GM12892 (cell line): ENCODE measurements at regions not wholly inside any gene's neighbourhood (a gene's known extent, or its start where the extent isn't known, plus 50 kb on each side); places are given as distances from the start of the nearest gene placed in this dataset.
A peak's percentile ranks its signal among the peaks of the same experiment; 100 is the strongest.

ENCODE experiments used
- DNase-seq: peaks from one replicate; pipeline ENCODE4 v3.0.0; 2011; ENCODE audit not compliant: insufficient read length
- FAIRE-seq: peaks from 2 replicates; lab custom pipeline; 2011; peaks lifted over from hg19 to GRCh38; lab: Jason Lieb, UNC
- POLR2A ChIP-seq: IDR thresholded peaks from 2 replicates; pipeline ENCODE4 v1.6.1; 2011; ENCODE audit warnings: low read depth, low read length, control low read depth
- POLR2AphosphoS5 ChIP-seq: IDR thresholded peaks from 2 replicates; pipeline ENCODE4 v1.6.1; 2011; ENCODE audit warnings: low read depth, low read length, control low read depth
- TAF1 ChIP-seq: IDR thresholded peaks from 2 replicates; pipeline ENCODE4 v1.6.1; 2011; ENCODE audit warnings: low read depth, mild to moderate bottlenecking, control low read depth, low read length, borderline replicate concordance

GRCh38 chr2:177030451-177031105, 182.0 kb upstream of the HNRNPA3 start:
- TF ChIP-seq POLR2A (no peak), POLR2AphosphoS5 (no peak), TAF1 (no peak)
- FAIRE-seq: no peak
- no peak for DNase-seq

- TF ChIP-seq POLR2AphosphoS5 (no peak), TAF1 (no peak), POLR2A (no peak)
- FAIRE-seq: peak; percentile 33
- no peak for DNase-seq
Measured at GRCh38 chr2:177031438-177032180, 181.0 kb upstream of the HNRNPA3 start.

- no peak for FAIRE-seq
- DNase-seq: no peak
- no peak for TF ChIP-seq POLR2A
- TF ChIP-seq TAF1: no peak
- TF ChIP-seq POLR2AphosphoS5: no peak
Measured at GRCh38 chr2:177036747-177037146, 175.8 kb upstream of the HNRNPA3 start.

- TF ChIP-seq POLR2A (no peak), POLR2AphosphoS5 (no peak), TAF1 (no peak)
- DNase-seq: no peak
- FAIRE-seq: no peak
Measured at GRCh38 chr2:177037569-177037968, 175.0 kb upstream of the HNRNPA3 start.

GRCh38 chr2:177038787-177039484, 173.7 kb upstream of the HNRNPA3 start:
- no peak for FAIRE-seq
- TF ChIP-seq POLR2AphosphoS5 (no peak), POLR2A (no peak), TAF1 (no peak)
- no peak for DNase-seq

GRCh38 chr2:177042311-177042710, 170.3 kb upstream of the HNRNPA3 start:
- FAIRE-seq: no peak
- TF ChIP-seq POLR2A (no peak), TAF1 (no peak)
- no peak for DNase-seq

GRCh38 chr2:177044671-177045070, 167.9 kb upstream of the HNRNPA3 start:
- no peak for FAIRE-seq

DNA sequence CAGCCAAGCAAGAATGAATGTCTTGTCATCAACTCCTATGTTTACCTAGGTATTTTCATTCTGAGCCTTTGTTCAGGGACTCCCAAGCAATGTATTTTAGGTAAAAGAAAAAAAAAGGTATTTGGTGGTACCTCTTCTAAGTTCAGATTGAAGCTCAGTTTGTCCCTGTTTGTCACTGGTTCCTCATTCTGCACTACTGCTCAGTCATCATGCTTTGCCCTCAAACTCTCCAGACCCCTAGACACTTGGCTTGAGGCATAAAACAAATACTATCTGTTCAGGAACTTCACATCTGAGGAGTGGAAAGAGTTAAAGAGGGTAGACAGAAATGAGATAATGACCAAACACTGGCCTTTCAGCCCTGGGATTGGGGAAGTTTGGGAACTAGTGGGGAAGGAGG, 163.6 kb upstream of the HNRNPA3 start:
- no peak for FAIRE-seq
- no peak for DNase-seq
- TF ChIP-seq POLR2A: no peak
- TF ChIP-seq POLR2AphosphoS5: no peak
- TF ChIP-seq TAF1: no peak

More at GRCh38 chr2:177044671-177045070, 167.9 kb upstream of the HNRNPA3 start:
- no peak for DNase-seq
- TF ChIP-seq TAF1 (no peak), POLR2AphosphoS5 (no peak), POLR2A (no peak)

DNA sequence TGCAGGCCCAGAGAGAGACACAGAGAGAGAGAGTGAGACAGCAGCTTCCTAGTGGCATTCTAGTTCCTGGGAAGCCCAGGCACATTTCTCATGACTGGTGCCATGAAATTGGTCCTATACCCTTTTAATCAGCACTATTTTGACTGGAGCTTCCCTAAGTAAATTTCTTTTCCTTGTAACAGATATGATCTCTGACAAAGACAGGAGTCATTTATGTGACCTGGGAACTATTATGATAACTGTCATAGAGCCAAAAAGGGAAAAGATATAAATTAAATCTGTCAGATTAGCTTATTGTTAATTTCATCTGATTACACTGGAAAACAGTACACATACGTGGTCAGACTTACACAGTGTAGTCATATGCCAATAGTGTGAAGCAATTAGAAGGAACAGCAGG, 161.3 kb upstream of the HNRNPA3 start:
- TF ChIP-seq POLR2A (no peak), TAF1 (no peak), POLR2AphosphoS5 (no peak)
- no peak for DNase-seq
- FAIRE-seq: no peak

DNA sequence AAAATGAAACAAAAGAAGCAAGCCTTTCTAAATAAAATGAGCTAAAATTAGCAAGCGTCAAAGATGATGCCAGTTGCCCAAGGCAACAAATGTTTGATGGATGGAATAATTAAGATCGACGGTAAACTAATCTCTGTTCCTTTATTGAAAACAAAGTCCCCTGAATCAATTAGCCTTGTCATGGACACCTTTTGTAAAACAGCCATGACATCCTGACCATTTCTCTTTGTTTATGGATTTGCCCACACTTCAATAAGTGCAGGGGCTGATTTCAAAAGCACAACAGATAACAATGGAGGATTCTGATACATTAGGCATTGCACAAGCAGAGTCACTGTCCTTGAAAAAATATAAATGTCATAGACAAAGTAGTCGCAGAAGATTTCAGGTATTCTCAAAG, 160.1 kb upstream of the HNRNPA3 start:
- no peak for DNase-seq
- TF ChIP-seq TAF1: no peak
- TF ChIP-seq POLR2AphosphoS5: no peak
- TF ChIP-seq POLR2A: no peak
- no peak for FAIRE-seq

- FAIRE-seq: no peak
- no peak for DNase-seq
- TF ChIP-seq POLR2AphosphoS5 (no peak), TAF1 (no peak), POLR2A (no peak)
Measured at GRCh38 chr2:177053038-177053437, 159.6 kb upstream of the HNRNPA3 start.

DNA sequence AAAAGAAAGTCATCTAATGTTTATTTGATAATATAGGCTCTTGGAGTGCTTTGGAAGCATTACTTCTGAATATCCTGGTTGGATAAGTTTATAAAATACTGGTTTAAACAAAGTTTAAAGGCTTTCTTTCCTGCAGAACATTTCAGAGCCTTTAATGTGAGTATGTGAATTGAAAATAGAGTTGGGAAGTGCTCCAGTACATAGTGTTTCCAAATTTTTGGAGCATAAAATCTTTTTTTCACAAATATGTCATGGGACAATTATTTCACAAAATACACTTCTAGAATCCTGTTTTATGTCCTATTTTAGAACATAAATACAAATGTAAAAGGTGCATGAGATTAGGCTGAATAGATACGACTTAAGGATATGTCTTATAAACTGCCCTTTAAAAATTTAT, 158.9 kb upstream of the HNRNPA3 start:
- no peak for DNase-seq
- FAIRE-seq: no peak
- TF ChIP-seq POLR2A (no peak), TAF1 (no peak), POLR2AphosphoS5 (no peak)

GRCh38 chr2:177056481-177056929, 156.1 kb upstream of the HNRNPA3 start:
- FAIRE-seq (no peak), DNase-seq (no peak)

More at GRCh38 chr2:177056481-177056929, 156.1 kb upstream of the HNRNPA3 start:
- TF ChIP-seq POLR2AphosphoS5 (no peak), TAF1 (no peak), POLR2A (no peak)
